IMR-90 (cell line): ENCODE measurements at regions not wholly inside any gene's neighbourhood (a gene's known extent, or its start where the extent isn't known, plus 50 kb on each side); places are given as distances from the start of the nearest gene placed in this dataset.

Source experiments
- ATAC-seq: fragments of 200-7000 bp; cut with Tn5 transposase; 2 replicates; pipeline ENCODE4 v1.9.1; 2020; ENCODE audit warnings: low read depth, mild to moderate bottlenecking, moderate library complexity
- BruUV-seq: library from RNA; stranded (reverse); fragments of 400-500 nt; replicated peaks from 2 replicates; lab custom pipeline; 2021; lab: Mats Ljungman, UMichigan
- CTCF ChIA-PET: fragments of 300-600 bp; formaldehyde crosslinking; extraction: SDS; loops from one replicate; lab custom pipeline; 2021; ENCODE audit warnings: antibody characterized with exemption; lab: Yijun Ruan, JAX
- POLR2A ChIA-PET: fragments of 300-600 bp; sonication (Branson Sonifier 250); formaldehyde crosslinking; loops from one replicate; lab custom pipeline; 2022; ENCODE audit warnings: antibody characterized with exemption; ENCODE audit not compliant: unreplicated experiment; lab: Charles Lee
- DNase-seq: peaks from one replicate; pipeline ENCODE4 v3.0.0; 2013
- H2AFZ ChIP-seq: replicated peaks from 2 replicates; pipeline ENCODE3; 2013; ENCODE audit warnings: low read length, mild to moderate bottlenecking; ENCODE audit not compliant: poor library complexity
- H2AK5ac ChIP-seq: 2 replicates; pipeline ENCODE4 v1.6.1; 2013; ENCODE audit warnings: low read depth, low read length, inconsistent platforms
- H2AK9ac ChIP-seq: replicated peaks from 2 replicates; pipeline ENCODE3; 2013; ENCODE audit warnings: mild to moderate bottlenecking, low read depth, low read length, moderate library complexity; ENCODE audit not compliant: poor library complexity
- H2BK120ac ChIP-seq: 2 replicates; pipeline ENCODE4 v1.6.1; 2013; ENCODE audit warnings: low read depth, low read length, inconsistent platforms
- H2BK15ac ChIP-seq: 3 replicates; pipeline ENCODE4 v1.6.1; 2013; ENCODE audit warnings: low read depth, low read length, inconsistent platforms
- H2BK20ac ChIP-seq: 2 replicates; pipeline ENCODE4 v1.6.1; 2013; ENCODE audit warnings: low read depth, mild to moderate bottlenecking, inconsistent platforms, low read length, moderate library complexity
- H2BK5ac ChIP-seq: 2 replicates; pipeline ENCODE4 v1.6.1; 2013; ENCODE audit warnings: mild to moderate bottlenecking, low read depth, low read length, inconsistent platforms; ENCODE audit not compliant: poor library complexity, severe bottlenecking
- H3K14ac ChIP-seq: replicated peaks from 2 replicates; pipeline ENCODE4 v1.6.1; 2013; ENCODE audit warnings: low read depth, low read length, inconsistent platforms
- H3K18ac ChIP-seq: 2 replicates; pipeline ENCODE4 v1.6.1; 2013; ENCODE audit warnings: low read depth, low read length, control low read depth
- H3K23ac ChIP-seq: 2 replicates; pipeline ENCODE4 v1.6.1; 2013; ENCODE audit warnings: low read depth, low read length, inconsistent platforms
- H3K27ac ChIP-seq: 2 replicates; pipeline ENCODE4 v1.5.1; 2013; ENCODE audit warnings: mild to moderate bottlenecking, control low read depth, low read length; ENCODE audit not compliant: insufficient read depth
- H3K27me3 ChIP-seq: 2 replicates; pipeline ENCODE4 v1.6.1; 2013; ENCODE audit warnings: low read length; ENCODE audit not compliant: control insufficient read depth, insufficient read depth
- H3K36me3 ChIP-seq: 2 replicates; pipeline ENCODE4 v1.6.1; 2013; ENCODE audit warnings: low read length, mixed read lengths; ENCODE audit not compliant: control insufficient read depth, insufficient read depth
- H3K4ac ChIP-seq: 2 replicates; pipeline ENCODE4 v1.6.1; 2013; ENCODE audit warnings: low read depth, low read length, inconsistent platforms
- H3K4me1 ChIP-seq: 2 replicates; pipeline ENCODE4 v1.6.1; 2013; ENCODE audit warnings: low read length, mixed read lengths; ENCODE audit not compliant: control insufficient read depth, insufficient read depth
- H3K4me2 ChIP-seq: 2 replicates; pipeline ENCODE4 v1.6.1; 2013; ENCODE audit warnings: low read depth, mild to moderate bottlenecking, control low read depth, low read length, moderate library complexity
- H3K4me3 ChIP-seq: 2 replicates; pipeline ENCODE4 v1.5.1; 2013; ENCODE audit warnings: low read depth, mild to moderate bottlenecking, control low read depth, low read length, moderate library complexity; ENCODE audit not compliant: insufficient read depth
- H3K56ac ChIP-seq: 2 replicates; pipeline ENCODE4 v1.6.1; 2013; ENCODE audit warnings: low read length, inconsistent platforms; ENCODE audit not compliant: insufficient read depth; ENCODE audit errors: extremely low read depth
- H3K79me1 ChIP-seq, 2 experiments: 2 replicates each; pipeline ENCODE4 v1.6.1; 2013; ENCODE audit warnings: low read length in 2 of 2, inconsistent platforms in 1 of 2, low read depth in 1 of 2
- H3K9ac ChIP-seq: 2 replicates; pipeline ENCODE4 v1.6.1; 2013; ENCODE audit warnings: low read depth, low read length, control low read depth
- H3K9me1 ChIP-seq: 2 replicates; pipeline ENCODE4 v1.6.1; 2013; ENCODE audit warnings: low read length, inconsistent platforms; ENCODE audit not compliant: insufficient read depth
- H3K9me3 ChIP-seq: 2 replicates; pipeline ENCODE4 v1.6.1; 2013; ENCODE audit warnings: low read length; ENCODE audit not compliant: control insufficient read depth, insufficient read depth
- H4K20me1 ChIP-seq: 2 replicates; pipeline ENCODE4 v1.6.1; 2013; ENCODE audit warnings: low read length, inconsistent platforms; ENCODE audit not compliant: insufficient read depth
- H4K5ac ChIP-seq: 2 replicates; pipeline ENCODE4 v1.6.1; 2013; ENCODE audit warnings: mild to moderate bottlenecking, low read depth, low read length, control low read depth
- H4K8ac ChIP-seq, 2 experiments: 2 replicates each; pipeline ENCODE4 v1.6.1; 2013; ENCODE audit warnings: low read depth in 2 of 2, low read length in 2 of 2, control low read depth in 1 of 2, inconsistent platforms in 1 of 2
- H4K91ac ChIP-seq: 2 replicates; pipeline ENCODE4 v1.6.1; 2013; ENCODE audit warnings: low read depth, low read length, inconsistent platforms; ENCODE audit not compliant: insufficient read depth
- CEBPB ChIP-seq: IDR thresholded peaks from 2 replicates; pipeline ENCODE4 v1.6.1; 2012; ENCODE audit warnings: low read depth, low read length, improper control_type of control experiment
- CHD1 ChIP-seq: IDR thresholded peaks from 2 replicates; pipeline ENCODE4 v1.6.1; 2012; ENCODE audit warnings: low read depth, low read length, improper control_type of control experiment
- POLR2A ChIP-seq: IDR thresholded peaks from 2 replicates; pipeline ENCODE4 v1.6.1; 2012; ENCODE audit warnings: mild to moderate bottlenecking, low read depth, low read length
- RCOR1 ChIP-seq: IDR thresholded peaks from 2 replicates; pipeline ENCODE4 v1.6.1; 2012; ENCODE audit warnings: mild to moderate bottlenecking, low read length, improper control_type of control experiment; ENCODE audit not compliant: insufficient replicate concordance
- WGBS, 2 experiments: methylation state at CpG; one replicate each; pipeline versions ENCODE4 v1.1.5 to v1.1.7; 2013; ENCODE audit warnings: missing lambda C conversion rate in 2 of 2; ENCODE audit not compliant: insufficient read length in 1 of 2; ENCODE audit errors: extremely low coverage in 2 of 2; 5-methylcytosine and 5-hydroxymethylcytosine counted together
- dilution Hi-C: fragments of 300-500 bp; cut with HindIII; formaldehyde crosslinking; loops from one replicate; pipeline ENCODE4 v1.14.3; 2018; ENCODE audit warnings: low sequenced_read_pairs; ENCODE audit not compliant: unreplicated experiment
- in situ Hi-C: fragments of 300-500 bp; cut with MboI; formaldehyde crosslinking; loops from 3 replicates; pipeline ENCODE4 v1.14.3; 2019; ENCODE audit warnings: low sequenced_read_pairs, inconsistent platforms, mixed read lengths
- intact Hi-C: fragments of 100-400 bp; cut with micrococcal nuclease; formaldehyde crosslinking; loops from 2 replicates; pipeline ENCODE4 v1.10.0; 2022

DNA sequence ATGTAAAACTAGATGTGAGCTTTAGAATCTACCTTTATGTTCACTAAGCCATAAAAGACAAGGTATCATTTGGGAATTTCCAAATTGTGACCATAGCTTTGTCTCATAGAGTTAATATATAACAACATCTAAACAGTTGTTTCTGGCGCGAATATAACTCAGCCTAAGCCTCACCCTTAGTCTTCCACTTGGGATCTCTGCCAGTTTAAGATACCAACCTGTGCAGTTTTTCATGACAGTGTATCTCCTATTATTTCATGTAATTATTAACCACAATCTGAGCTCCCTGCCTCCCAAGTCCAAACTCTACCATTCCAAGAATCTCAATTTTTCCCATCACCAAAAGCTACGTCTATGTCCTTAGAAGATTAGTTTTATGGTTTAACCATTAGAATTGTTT is 572.5 kb upstream of the ISX start:
- H4K20me1 ChIP-seq: no peaks in the 10 kb centered on the region
- ATAC-seq (no peak), DNase-seq (no peak)
- H2BK15ac ChIP-seq: no peak overlapping the region
- ChIA-PET CTCF (no interaction called here), POLR2A (interaction anchor here (0.5 kb wide), 1 partner anchor 404 kb away, joined by 10 read pairs; no protein-coding TSS in a partner anchor)
- H3K9ac ChIP-seq: no peak overlapping the region
- no peak overlapping the region for H2BK20ac ChIP-seq
- no peak overlapping the region for H3K27ac ChIP-seq
- H3K4me3 ChIP-seq: no peak overlapping the region
- intact Hi-C loops: no loop called here
- no peak overlapping the region for H3K23ac ChIP-seq
- no peak overlapping the region for H4K5ac ChIP-seq
- no peak overlapping the region for H3K18ac ChIP-seq
- BruUV-seq: no TSS peak
- H3K56ac ChIP-seq: no peak overlapping the region
- H3K4ac ChIP-seq: no peak overlapping the region
- TF ChIP-seq RCOR1: no peak
- no peak for TF ChIP-seq CEBPB
- TF ChIP-seq POLR2A: no peak
- no peak for TF ChIP-seq CHD1
- no peak overlapping the region for H3K4me2 ChIP-seq
- no peaks in the 10 kb centered on the region for H3K27me3 ChIP-seq
- no peaks in the 10 kb centered on the region for H3K36me3 ChIP-seq
- H2BK120ac ChIP-seq: no peak overlapping the region
- dilution Hi-C loops: no loop called here
- H2AFZ ChIP-seq: no peak overlapping the region
- H2AK5ac ChIP-seq: no peak overlapping the region
- no peak overlapping the region for H4K91ac ChIP-seq
- no peaks in the 10 kb centered on the region for H3K79me1 ChIP-seq
- H4K8ac ChIP-seq: no peak overlapping the region
- no peaks in the 10 kb centered on the region for H3K9me1 ChIP-seq
- no peak overlapping the region for H2AK9ac ChIP-seq
- H3K9me3 ChIP-seq: peaks cover 16% of the 10 kb centered on the region
- WGBS, 2 experiments: 75% methylated on average over 2 of the region's 3 CpGs; no CpG with 5 or more reads in 1 of the 2 experiments
- no peak overlapping the region for H2BK5ac ChIP-seq
- in situ Hi-C loops: no loop called here
- H3K14ac ChIP-seq: no peak overlapping the region
- no peaks in the 10 kb centered on the region for H3K4me1 ChIP-seq
